Testis (tissue), 2 donors: ENCODE measurements at regions not wholly inside any gene's neighbourhood (a gene's known extent, or its start where the extent isn't known, plus 50 kb on each side); places are given as distances from the start of the nearest gene placed in this dataset.

Experiments
- CTCF ChIP-seq, 3 experiments: fragments of 450-650 bp in 2 of 3; fragments of 200-600 bp in 1 of 3; sonication (generic) in 1 of 3; IDR thresholded peaks; one replicate each; pipeline ENCODE4 v1.5.1; 2016 to 2019; ENCODE audit warnings: antibody characterized with exemption in 3 of 3, mild to moderate bottlenecking in 2 of 3, moderate library complexity in 1 of 3
- POLR2A ChIP-seq: fragments of 450-650 bp; IDR thresholded peaks from one replicate; pipeline ENCODE4 v1.6.1; 2017; ENCODE audit warnings: antibody characterized with exemption, mild to moderate bottlenecking, moderate library complexity

DNA sequence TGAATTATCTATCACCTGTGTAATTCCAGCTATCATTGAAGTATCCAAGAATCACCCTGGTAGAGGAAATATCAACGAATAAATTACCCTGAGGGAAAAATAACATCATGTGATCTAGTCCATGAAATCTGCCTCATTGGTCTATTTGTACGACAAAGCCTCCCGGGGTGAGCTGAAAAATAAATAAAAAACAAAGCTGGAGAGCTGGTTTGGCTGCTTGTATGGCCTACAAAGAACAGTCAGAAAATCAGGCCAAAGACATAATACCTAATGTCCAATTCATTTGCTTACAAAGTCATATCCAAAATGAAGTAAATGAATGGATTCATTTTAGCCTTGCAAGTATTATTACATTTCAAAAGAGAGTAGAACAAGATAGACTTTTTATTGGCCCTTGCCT is 449.9 kb downstream of the KLF12 start:
- TF ChIP-seq CTCF (IDR thresholded peaks at IDR 0.05), result no peak
- TF ChIP-seq POLR2A, result no peak
